Posterior cingulate gyrus (tissue), 11 donors: ENCODE measurements at regions not wholly inside any gene's neighbourhood (a gene's known extent, or its start where the extent isn't known, plus 50 kb on each side); places are given as distances from the start of the nearest gene placed in this dataset.
A peak's percentile ranks its signal among the peaks of the same experiment; 100 is the strongest.

Experiments used
- DNase-seq, 10 donors: peaks; one replicate each; pipeline versions ENCODE4 v3.0.0 to v3.0.0-alpha.2; 2020 to 2021; ENCODE audit warnings: mixed read lengths in 3 of 10
- intact Hi-C: fragments of 100-400 bp; cut with DNase I; formaldehyde crosslinking; loops from one replicate; pipeline ENCODE4 v1.15.1; 2023

DNA sequence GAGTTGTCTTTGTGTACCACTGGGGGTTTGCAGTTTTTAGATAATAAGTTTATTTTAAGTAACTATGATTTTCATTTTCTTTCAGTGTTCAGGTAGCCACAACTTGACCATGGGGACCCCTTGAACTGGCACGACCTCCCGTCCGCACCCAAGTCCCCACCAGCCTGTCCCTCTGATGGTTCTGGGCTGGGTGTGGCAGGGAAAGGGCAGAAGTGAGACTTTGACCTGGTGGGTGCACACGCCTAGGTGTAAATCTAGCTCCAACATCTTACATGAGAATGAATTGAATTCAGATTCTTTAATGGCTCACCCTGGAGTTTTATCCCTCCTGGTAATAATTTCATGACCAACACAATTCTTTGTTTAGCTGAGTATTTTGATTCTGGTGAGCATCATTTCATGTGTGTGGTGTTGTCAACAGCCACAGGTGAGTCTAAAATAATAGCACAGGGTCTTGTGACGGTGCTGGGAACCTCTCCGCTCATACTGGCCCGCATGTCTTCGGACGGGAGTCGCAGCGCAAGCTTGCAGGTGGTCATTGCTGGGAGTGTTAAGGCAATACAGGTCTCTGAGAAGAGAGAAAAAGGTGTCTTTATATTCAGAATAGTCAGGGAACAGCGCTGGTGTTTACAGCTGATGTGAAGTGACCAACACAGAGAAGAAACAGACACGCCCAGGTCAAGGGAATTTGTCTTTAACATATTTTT, 50.8 kb upstream of the POFUT2 start:
- peak in 2 of 10 donors; percentile 21 to 58 for DNase-seq
- intact Hi-C loops = loop anchor here (10.0 kb wide), 1 partner anchor 634 kb away; no protein-coding TSS in a partner anchor

DNA sequence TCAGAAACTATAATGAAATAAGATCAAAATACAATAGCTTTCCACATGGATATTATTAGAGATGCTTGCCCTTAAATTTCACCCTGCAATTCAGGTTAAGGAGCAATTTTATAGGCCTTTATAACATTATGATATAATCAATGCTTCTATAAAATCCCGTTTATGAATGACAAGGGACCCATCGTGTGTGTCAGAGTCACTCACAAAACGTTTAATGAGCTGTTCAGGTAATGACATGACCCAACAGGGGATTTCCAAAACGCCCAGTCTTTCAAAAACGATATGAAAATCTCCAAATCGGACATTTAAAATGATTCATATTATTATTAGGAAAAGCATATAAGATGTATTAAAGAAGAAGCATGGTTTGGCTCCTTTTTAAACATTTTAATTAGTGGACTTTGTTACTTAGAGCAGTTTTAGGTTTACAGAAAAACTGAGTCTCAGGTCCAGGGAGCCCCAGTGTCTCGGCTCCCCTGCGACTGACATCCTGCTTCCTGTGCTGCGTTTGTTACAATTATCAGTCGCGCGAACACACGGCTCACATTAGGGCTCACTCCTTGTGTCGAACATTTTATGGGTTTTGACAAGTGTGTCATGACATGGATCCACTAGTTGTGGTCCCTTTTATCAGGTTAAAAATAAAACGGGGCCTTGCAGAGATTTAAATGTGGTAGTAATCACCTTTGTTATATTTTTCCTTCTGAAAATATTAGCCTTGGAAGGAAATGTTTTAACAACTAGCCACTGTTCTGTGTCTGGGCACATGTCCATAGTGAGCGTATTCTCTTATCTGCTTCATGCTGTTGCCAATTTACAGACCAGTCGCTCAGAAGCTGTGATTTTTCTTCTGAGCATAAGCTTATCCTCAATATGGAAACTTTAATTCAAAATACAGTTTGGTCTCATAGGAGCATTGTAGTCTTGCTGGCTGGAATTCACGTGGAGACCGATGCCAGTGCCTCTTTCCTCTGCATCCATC, 52.0 kb upstream of the POFUT2 start:
- intact Hi-C loops = loop anchor here (10.0 kb wide), 1 partner anchor 635 kb away; no protein-coding TSS in a partner anchor
- DNase-seq = peak in 1 of 10 donors; percentile 25

DNA sequence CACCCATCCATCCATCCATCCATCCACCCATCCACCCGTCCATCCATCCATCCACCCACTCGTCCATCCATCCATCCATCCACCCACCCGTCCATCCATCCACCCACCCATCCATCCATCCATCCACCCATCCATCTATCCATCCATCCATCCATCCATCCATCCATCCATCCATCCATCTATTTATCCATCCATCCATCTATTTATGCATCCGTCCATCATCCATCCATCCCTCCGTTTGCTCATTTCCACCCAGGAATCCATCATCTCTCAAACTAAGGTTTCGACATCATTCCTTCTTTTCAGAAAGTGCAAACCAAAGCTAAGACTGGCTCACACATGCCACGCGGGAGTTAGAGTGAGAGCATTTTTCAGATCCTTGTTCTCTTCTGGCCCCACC, 52.8 kb upstream of the POFUT2 start:
- DNase-seq = peak in 2 of 10 donors; percentile 32 to 69
- intact Hi-C loops = no loop called here

DNA sequence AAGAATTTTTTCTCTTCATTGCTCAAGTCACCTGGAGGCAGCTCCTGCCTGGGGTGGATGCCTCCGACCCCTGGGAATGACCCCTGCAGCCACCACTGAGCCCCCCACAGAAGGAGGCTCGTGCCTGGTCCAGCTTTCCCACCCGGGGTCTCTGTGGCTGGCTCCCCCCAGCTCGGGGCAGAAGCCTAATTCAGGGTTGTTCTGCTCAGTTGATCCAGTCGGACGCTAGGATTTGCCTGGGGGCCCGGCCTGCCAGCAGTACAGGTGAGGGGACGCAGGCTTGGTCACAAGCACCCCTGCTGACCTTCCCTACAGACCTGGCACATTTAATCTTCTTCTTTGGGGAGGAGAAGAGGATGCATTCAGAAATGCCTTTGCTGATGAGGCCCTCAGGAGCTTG, 53.6 kb upstream of the POFUT2 start:
- intact Hi-C loops = no loop called here
- DNase-seq = no peak

DNA sequence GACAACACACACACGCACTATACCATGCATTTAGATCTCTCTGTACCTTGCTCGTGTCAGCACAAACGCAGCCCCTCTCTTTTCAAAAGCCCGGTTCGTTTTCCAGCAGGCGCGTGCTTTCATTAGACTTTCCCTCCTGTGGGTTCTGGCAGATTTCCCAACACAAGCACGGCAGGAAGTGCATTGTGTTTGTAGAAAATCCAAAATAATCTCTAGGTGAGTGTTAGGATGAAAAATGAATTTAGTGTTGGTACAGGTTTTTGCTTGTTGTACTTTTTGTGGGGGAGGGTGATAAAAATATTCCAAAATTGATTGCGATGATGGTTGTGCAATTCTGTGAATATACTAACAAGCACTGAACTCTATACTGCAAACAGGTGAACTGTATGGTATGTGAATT, 54.1 kb upstream of the POFUT2 start:
- no peak for DNase-seq
- intact Hi-C loops = no loop called here

DNA sequence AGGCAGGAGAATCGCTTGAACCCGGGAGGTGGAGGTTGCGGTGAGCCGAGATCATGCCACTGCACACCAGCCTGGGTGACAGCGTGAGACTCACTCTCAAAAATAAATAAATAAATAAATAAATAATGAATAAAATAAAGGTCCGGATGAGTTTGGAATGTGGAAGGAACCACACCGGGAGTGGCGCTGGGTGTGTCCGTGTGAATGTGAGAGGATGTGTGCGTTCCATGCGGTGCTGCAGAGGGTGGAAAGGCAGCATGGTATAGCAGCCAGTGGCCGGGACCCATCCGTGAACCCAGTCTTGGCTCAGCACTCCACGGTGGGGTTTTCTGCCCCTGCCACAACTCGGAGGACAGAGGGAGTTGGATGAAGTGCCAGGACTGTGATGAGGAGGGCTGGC, 56.2 kb upstream of the POFUT2 start:
- intact Hi-C loops = no loop called here
- no peak for DNase-seq

DNA sequence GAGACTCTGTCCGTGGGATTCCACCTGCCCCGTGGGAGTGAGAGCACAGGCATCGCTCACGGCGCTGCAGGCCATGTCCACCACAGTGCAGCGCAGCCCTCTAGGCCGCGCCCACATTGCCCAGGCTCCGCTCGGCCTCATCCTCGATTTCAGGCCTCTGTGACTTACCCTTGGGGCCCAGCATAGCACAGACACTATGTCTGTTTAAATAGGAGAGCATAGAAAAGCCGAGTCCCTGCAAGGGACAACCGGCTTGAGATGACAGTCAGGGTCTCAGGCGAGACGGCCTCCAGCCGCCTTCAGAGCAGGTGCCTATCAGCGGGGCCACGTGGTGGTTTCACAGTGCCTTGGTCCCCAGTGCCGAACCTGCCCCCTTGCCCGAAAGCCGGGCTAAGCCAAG, 56.9 kb upstream of the POFUT2 start:
- no peak for DNase-seq
- intact Hi-C loops = no loop called here

DNA sequence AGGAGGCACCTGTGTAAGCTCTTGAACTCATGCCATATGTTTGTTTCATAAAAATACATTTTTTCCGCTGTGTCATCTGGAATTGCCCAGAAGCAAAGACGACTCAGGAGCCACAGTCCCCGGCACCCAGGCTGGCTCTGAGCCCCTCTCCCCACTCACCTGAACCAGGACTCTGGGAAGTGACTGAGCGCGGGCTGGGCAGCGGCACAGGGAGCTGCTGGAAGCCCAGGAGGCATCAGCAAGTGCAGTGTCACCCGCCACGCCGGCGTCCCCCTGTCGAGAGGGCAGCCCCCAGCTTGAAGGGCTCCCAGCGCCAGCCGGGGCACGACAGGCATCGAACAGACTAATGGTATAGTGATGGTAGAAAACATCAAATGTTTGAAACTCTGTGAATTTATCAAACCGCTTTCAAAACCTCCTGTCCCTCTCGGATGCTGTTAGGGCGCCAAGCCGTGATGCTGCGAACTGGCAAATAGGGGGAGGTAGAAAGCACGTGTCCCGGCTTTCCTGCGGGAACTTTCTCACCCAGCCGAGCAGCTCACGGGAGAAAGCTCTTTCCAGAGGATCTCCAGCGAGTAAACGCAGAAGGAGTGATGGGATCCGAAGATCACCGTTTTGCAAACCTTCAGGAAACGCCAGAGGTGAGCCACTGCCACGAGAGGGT, 57.8 kb upstream of the COL18A1 start:
- intact Hi-C loops = no loop called here
- peak in 3 of 10 donors; percentile 70 to 80 (median 75) for DNase-seq

DNA sequence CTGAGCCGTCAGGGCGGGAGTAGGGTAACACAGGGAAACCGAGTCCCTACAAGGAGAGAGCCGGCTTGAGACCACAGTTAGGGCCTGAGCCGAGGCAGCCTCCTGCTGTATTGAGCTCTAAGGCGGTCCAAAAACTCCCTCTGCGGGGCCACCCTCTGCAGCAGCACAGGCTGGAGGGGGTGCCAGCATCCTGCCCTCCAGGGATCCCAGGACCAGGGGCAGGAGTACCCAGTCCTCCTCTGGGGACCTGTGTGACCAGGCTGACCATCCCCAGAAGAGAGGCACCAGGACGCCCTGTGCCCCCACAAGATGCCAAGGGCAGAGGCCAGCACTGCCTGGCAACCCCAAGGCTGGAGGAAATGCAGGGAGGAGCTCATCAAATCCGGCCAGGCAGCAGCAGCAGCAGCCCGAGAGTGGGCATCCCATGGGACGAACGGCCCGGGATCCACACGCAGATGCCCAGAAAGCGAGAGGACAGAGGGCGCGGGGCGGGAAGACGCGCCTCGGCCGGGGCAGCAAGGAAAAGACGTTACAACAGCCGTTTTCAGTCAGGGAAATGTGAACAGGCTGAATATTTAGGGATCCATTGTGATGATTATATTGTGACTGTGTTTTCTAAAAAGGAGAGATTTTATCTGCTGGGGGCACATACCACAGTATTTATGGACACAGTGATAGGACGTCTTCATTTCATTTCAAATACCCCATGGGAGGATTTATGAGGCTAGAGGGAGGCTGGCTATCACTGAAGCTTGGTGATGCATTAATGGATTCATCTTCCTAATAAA, 57.1 kb upstream of the COL18A1 start:
- intact Hi-C loops = no loop called here
- peak in 3 of 10 donors; percentile 60 to 74 (median 72) for DNase-seq

DNA sequence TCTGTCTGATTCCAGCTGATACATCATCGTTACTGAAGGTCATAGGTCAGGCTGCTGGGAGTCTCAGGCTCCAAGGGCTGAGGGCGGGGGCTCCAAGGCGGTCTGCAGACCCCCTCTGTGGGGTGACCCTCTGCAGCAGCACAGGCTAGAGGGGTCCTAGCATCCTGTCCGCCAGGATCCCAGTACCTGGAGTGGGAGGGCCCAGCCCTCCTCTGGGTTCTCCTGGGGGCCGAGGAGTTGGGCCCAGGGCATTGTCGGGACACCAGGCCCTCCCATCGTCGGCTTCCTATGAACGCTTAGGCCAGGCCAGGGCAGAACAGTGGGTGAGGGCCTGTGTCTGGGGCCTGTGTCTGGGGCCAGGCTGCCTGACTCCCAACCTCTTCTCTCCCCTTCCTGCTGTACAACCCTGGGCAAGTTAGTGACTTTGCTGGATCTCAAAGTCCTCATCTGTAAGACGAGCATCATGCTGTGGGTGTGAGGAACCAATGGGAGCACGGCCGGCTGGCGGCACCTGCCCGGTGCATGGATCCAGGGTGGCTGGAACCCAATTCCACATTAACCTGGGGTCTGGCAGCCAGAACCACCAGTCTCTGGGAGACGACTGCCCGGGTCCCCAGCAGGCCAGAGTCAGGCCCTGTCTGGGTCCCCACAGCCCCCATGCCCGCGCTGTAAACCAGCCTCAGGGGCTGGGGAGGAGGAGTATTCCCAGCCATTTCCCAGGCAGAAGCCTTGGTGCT, 56.2 kb upstream of the COL18A1 start:
- peak in 3 of 10 donors; percentile 58 to 65 (median 62) for DNase-seq
- intact Hi-C loops = no loop called here

DNA sequence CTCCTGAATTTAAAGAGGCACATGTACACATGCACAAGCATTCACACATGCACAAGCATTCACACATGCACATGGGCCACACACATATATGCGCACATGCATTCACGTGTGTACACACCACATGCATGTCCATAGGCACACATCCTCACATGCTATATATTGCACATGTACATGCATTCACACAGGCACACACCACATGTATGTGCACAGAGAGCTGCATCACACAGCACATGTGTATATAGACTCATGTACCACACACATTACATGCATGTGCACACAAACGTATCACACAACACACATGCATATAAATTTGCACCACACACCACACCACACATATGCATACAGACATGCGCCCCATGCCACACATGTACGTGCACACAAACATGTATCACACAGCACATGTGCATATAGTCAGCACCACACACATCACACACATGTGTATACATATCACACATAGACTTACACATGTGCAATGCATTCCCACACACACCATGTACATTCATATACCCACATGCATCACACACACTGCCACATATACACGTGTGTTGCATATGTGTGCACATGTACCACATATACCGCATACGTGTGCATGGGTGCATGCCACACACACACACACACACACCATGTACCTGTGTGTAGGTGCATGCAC, 54.6 kb upstream of the COL18A1 start:
- intact Hi-C loops = no loop called here
- DNase-seq = peak in 2 of 10 donors; percentile 11 to 12

DNA sequence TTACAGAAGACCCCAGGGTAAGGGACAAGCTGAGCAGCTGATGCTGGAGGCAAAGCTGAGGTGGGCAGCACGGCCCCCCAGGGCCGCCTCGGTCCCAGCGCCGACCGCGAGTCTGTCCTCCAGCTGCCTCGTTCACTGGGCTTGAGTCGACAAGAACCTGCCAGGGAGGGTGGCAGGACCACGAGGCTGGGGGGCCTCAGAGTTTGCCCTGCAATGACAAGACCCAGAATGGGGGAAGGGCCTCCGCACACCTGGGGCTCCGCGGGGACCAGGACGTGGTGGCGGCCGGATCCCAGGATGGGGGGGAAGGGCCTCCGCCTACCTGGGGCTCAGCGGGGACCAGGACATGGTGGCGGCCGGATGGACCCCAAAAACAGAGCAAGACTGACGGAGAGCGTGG, 53.9 kb upstream of the COL18A1 start:
- DNase-seq = peak in 4 of 10 donors; percentile 19 to 80 (median 70)
- intact Hi-C loops = no loop called here

DNA sequence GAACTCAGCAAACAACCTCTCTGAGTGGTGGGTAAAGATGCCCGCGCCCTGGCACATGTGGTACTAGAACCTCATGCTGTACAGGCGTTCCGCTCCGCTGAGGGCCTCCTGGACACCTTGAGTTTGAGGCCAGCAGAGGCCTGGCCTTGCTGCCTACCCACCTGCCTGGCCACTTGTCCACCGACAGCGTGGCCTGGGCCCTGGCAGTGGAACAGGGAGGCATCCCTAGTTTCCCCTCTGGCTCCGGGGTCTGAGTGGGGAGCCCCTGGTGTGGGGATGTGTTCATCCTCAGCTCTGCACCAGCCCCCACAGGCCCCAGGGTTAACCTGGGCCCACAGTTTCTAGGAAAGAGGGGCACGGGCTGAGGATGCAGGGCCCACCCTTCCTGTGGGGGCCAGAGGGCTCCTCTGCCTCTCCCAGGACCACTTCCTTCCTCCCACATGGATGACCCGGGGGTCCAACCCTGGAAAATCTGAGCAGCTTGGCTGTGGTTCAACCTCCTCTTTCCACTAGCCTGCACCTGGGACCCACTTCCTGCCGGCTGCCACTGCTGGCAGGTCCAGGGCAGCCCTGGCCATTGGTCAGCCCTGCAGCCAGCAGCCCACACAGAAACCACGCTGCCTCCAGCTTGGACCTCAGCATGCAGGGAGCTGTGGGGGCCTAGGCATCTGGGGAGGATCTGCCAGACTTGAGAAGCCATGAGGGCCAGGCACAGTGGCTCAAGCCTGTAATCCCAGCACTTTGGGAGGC, 53.3 kb upstream of the COL18A1 start:
- DNase-seq = peak in 4 of 10 donors; percentile 19 to 73 (median 50)

DNA sequence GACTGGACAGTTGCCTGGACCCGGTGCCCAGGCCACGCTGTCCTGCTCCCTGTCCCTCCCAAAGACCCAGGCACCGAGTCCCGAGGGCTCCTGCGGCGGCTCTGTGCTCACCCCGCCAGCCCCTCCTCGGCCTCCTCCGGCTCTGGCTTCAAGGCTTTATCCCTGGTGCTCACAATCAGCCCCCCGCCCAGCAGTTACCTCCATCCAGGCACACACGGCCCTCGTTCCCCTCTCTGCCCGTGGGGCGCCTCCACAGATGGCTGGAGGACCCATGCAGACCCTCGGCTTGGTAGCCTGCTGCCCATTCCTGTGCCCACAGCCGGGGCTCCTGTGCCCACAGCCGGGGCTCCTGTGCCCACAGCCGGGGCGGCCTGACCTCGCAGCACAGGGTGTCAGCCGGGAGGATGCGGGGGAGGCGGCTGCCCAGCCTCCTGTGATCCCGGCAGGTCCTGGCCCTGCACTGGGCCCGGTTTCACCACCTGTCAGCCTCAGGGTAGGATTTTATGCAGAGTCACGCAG, 52.3 kb upstream of the COL18A1 start:
- DNase-seq = peak in 4 of 10 donors; percentile 22 to 75 (median 56)
- intact Hi-C loops = no loop called here

More for the DNA sequence above, 53.3 kb upstream of the COL18A1 start:
- intact Hi-C loops = no loop called here

DNA sequence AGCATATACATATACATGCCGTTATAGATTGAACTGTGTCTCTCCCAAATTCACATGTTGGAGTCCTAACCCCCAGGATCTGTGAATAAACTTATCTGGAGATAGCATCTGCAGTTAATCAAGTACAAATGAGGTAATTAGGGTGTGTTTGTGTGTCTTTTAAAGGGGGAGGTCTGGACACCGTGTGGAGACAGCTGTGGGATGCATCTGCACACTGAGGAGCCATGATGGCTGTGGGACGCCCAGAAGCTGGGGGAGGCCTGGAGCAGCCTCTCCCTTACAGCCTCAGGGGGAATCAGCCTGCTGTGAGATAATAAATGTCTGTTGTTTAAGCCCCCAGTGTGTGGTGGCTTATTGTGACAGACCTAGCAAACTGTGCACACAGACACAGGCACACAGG, 51.8 kb upstream of the COL18A1 start:
- intact Hi-C loops = no loop called here
- peak in 2 of 10 donors; percentile 4 to 7 for DNase-seq

DNA sequence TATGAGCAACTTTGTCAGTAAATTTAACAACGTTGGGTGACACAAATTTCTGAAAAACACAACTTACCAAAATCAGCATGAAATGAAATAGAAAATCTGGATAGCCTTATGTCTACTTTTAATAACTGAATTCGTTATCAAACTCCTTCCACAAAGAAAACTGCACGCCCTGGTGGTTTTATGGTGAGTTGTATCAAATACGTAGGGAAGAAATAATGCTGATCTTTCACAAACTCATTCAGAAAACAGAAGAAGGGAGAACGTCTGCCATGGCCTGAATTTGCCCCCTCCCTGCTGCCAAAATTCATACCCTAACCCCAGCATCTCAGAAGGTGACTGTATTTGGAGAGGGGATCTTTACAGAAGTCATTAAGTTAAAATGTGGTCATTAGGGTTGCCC, 50.0 kb upstream of the COL18A1 start:
- intact Hi-C loops = no loop called here
- DNase-seq = no peak
